ENCODE measurements at regions not wholly inside any gene's neighbourhood (a gene's known extent, or its start where the extent isn't known, plus 50 kb on each side); places are given as distances from the start of the nearest gene placed in this dataset.

GRCh38 chr1:30292451-30292850 lies 430.9 kb downstream of the MATN1 start:
- H3K36me3 Mint-ChIP-seq (ENCODE audit: low read depth), result no peaks in the 10 kb centered on the region
- no peak for DNase-seq (ENCODE audit: low spot score)
- H3K27ac Mint-ChIP-seq (ENCODE audit: unreplicated experiment), result no peak overlapping the region
- H3K4me3 Mint-ChIP-seq (ENCODE audit: unreplicated experiment), result no peak overlapping the region
- peaks cover 12% of the 10 kb centered on the region for H3K9me3 Mint-ChIP-seq (ENCODE audit: low read depth)
- H3K4me1 Mint-ChIP-seq (ENCODE audit: low read depth), result no peaks in the 10 kb centered on the region
- TF ChIP-seq CTCF (IDR thresholded peaks at IDR 0.05), result no peak
- peaks cover 37% of the 10 kb centered on the region for H3K27me3 Mint-ChIP-seq (ENCODE audit: low read depth)

GRCh38 chr1:30291526-30291925 lies 431.9 kb downstream of the MATN1 start:
- TF ChIP-seq CTCF (IDR thresholded peaks at IDR 0.05), result no peak
- Mint-ChIP-seq H3K36me3 (ENCODE audit: low read depth) (no peaks in the 10 kb centered on the region), H3K4me1 (ENCODE audit: low read depth) (no peaks in the 10 kb centered on the region), H3K27ac (ENCODE audit: unreplicated experiment) (no peak overlapping the region), H3K27me3 (ENCODE audit: low read depth) (peaks cover 36% of the 10 kb centered on the region), H3K4me3 (ENCODE audit: unreplicated experiment) (no peak overlapping the region), H3K9me3 (ENCODE audit: low read depth) (peaks cover 5% of the 10 kb centered on the region)
- DNase-seq (ENCODE audit: low spot score), result no peak

- no peak for TF ChIP-seq CTCF (IDR thresholded peaks at IDR 0.05)
- Mint-ChIP-seq H3K27me3 (ENCODE audit: low read depth) (peaks cover 35% of the 10 kb centered on the region), H3K36me3 (ENCODE audit: low read depth) (no peaks in the 10 kb centered on the region), H3K9me3 (ENCODE audit: low read depth) (peaks cover 5% of the 10 kb centered on the region), H3K4me3 (ENCODE audit: unreplicated experiment) (no peak overlapping the region), H3K4me1 (ENCODE audit: low read depth) (no peaks in the 10 kb centered on the region), H3K27ac (ENCODE audit: unreplicated experiment) (no peak overlapping the region)
- DNase-seq (ENCODE audit: low spot score), result no peak
Measured at GRCh38 chr1:30290581-30290980, 432.8 kb downstream of the MATN1 start.

- Mint-ChIP-seq H3K9me3 (ENCODE audit: low read depth) (peaks cover 1% of the 10 kb centered on the region), H3K36me3 (ENCODE audit: low read depth) (no peaks in the 10 kb centered on the region), H3K27ac (ENCODE audit: unreplicated experiment) (no peak overlapping the region), H3K4me3 (ENCODE audit: unreplicated experiment) (no peak overlapping the region), H3K27me3 (ENCODE audit: low read depth) (peaks cover 25% of the 10 kb centered on the region), H3K4me1 (ENCODE audit: low read depth) (no peaks in the 10 kb centered on the region)
- TF ChIP-seq CTCF (IDR thresholded peaks at IDR 0.05), result no peak
- DNase-seq (ENCODE audit: low spot score), result no peak
Measured at GRCh38 chr1:30287976-30288375, 435.4 kb downstream of the MATN1 start.

DNA sequence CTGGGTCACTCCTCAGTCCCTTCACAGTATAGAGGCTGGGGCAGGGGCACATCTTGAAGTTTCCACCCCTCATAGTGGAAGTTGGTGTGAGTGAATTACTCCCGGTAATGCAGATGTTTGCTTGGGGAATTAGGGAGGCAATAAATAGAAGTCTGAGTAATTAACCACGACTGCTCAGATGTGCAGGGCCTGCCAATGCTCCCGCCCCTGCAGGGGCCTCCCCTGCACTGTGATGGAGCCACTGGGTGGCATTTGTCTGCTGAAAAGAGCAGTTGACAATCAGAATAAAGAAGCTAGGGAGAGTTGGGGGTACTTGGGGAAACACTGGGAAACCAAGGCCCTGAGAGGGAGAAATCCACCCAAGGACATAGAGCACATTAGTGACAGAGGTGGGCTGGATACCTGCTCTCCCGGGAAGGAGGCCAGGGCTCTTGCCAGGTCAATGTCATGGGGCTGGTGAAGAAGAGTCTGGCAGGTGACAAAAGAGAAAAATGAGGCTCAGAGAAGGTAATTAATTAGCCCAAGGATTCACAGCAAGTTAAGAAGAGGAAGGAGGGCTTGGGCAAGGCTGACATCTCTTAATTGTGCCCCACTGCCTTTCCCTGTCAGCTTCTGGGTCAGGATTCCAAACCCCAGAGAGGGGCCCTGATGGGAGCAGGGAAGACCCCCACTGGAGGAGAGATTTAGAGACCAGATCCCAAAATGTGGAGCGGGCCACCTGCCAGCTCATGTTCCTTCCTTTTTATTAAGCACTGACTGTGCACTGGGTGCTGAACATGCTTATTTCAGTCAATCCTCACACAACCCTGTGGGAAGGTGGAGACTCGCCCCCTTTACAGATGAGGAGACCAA lies 436.2 kb downstream of the MATN1 start:
- TF ChIP-seq CTCF (IDR thresholded peaks at IDR 0.05), result no peak
- DNase-seq (ENCODE audit: low spot score), result no peak
- H3K27me3 Mint-ChIP-seq (ENCODE audit: low read depth), result peaks cover 26% of the 10 kb centered on the region
- H3K36me3 Mint-ChIP-seq (ENCODE audit: low read depth), result no peaks in the 10 kb centered on the region
- no peaks in the 10 kb centered on the region for H3K4me1 Mint-ChIP-seq (ENCODE audit: low read depth)
- no peaks in the 10 kb centered on the region for H3K9me3 Mint-ChIP-seq (ENCODE audit: low read depth)
- no peak overlapping the region for H3K4me3 Mint-ChIP-seq (ENCODE audit: unreplicated experiment)
- H3K27ac Mint-ChIP-seq (ENCODE audit: unreplicated experiment), result no peak overlapping the region
